IPS DF 6.9 (cell line): ENCODE measurements at regions not wholly inside any gene's neighbourhood (a gene's known extent, or its start where the extent isn't known, plus 50 kb on each side); places are given as distances from the start of the nearest gene placed in this dataset.
A peak's percentile ranks its signal among the peaks of the same experiment; 100 is the strongest.
"Not testable (repeated sequence)": the region's sequence is repeated elsewhere in the genome, so short reads cannot be mapped to it uniquely, and the experiment has no call there.

ENCODE experiments used
- DNase-seq: peaks from one replicate; pipeline ENCODE4 v3.0.0-alpha.2; 2013; ENCODE audit warnings: low read depth, low spot score
- H3K27ac ChIP-seq: one replicate; pipeline ENCODE4 v1.5.1; 2013; ENCODE audit warnings: low read length, control low read depth
- H3K27me3 ChIP-seq: 2 replicates; pipeline ENCODE4 v1.6.1; 2013; ENCODE audit warnings: mild to moderate bottlenecking, low read length; ENCODE audit not compliant: control insufficient read depth, insufficient read depth
- H3K36me3 ChIP-seq: 2 replicates; pipeline ENCODE4 v1.6.1; 2013; ENCODE audit warnings: low read length; ENCODE audit not compliant: control insufficient read depth, insufficient read depth
- H3K4me1 ChIP-seq: 2 replicates; pipeline ENCODE4 v1.6.1; 2013; ENCODE audit warnings: low read length; ENCODE audit not compliant: control insufficient read depth, insufficient read depth
- H3K4me3 ChIP-seq: 2 replicates; pipeline ENCODE4 v1.5.1; 2013; ENCODE audit warnings: mild to moderate bottlenecking, low read length
- H3K9me3 ChIP-seq: 2 replicates; pipeline ENCODE4 v1.6.1; 2013; ENCODE audit warnings: low read length, inconsistent platforms; ENCODE audit not compliant: control insufficient read depth, insufficient read depth
- WGBS: extraction: QIAGEN DNeasy Blood & Tissue Kit; methylation state at CpG from one replicate; pipeline ENCODE4 v1.1.7; 2013; ENCODE audit warnings: mixed read lengths, missing lambda C conversion rate; ENCODE audit not compliant: insufficient read length, insufficient coverage; 5-methylcytosine and 5-hydroxymethylcytosine counted together

- Histone ChIP-seq H3K27me3 (no peaks in the 10 kb centered on the region), H3K27ac (no peak overlapping the region), H3K4me1 (no peaks in the 10 kb centered on the region), H3K9me3 (no peaks in the 10 kb centered on the region), H3K36me3 (no peaks in the 10 kb centered on the region), H3K4me3 (no peak overlapping the region)
- no peak for DNase-seq
Measured at GRCh38 chrX:22859642-22860041, 140.1 kb upstream of the DDX53 start.

- not testable (repeated sequence) for H3K36me3 ChIP-seq, DNase-seq, H3K4me3 ChIP-seq, H3K9me3 ChIP-seq, H3K27ac ChIP-seq, H3K4me1 ChIP-seq, H3K27me3 ChIP-seq
- no CpG with 5 or more reads among the region's 5 CpGs for WGBS
Measured at GRCh38 chrX:22866801-22867200, 133.0 kb upstream of the DDX53 start.

DNA sequence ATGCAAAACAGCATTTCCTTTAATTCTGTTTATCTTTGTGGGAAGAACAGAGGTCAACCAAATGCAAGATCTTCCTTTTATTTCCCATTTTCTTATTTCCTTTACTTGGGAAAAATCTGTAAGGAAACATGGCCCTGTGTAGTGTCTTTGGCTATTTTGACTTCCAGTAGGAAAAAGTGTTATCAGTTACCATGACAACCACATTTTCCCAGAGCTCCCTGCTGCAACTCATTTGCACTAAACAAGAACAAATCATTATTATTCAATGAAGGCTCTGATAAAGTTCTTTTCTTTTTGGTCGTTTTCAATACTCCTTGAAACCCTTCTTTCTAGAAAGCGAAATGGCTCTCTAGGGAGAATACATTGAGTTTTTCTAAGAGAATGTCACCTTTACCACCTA is 117.2 kb upstream of the DDX53 start:
- no CpG with 5 or more reads among the region's 2 CpGs for WGBS
- no peaks in the 10 kb centered on the region for H3K27me3 ChIP-seq
- peak; percentile 2 for DNase-seq

DNA sequence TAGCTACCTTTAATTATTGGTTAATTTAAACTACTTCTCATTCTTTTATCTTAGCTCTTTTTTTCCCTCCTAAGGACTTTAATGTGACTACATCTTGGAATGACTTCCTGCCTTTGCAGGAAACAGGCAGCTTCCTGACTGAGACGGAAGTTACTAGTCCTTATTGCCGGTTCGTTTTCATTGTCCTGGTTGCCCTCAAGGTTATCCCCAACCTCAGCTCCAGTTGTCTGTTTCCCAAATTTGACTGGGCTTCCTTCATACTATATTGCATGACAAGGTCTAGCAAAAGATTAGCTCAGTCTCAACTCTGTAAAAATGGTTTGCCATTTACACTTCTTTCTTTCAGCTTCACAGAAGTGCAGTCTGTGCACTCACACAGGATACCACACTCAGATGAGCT is 109.9 kb upstream of the DDX53 start:
- Histone ChIP-seq H3K9me3 (no peaks in the 10 kb centered on the region), H3K36me3 (no peaks in the 10 kb centered on the region), H3K4me1 (no peaks in the 10 kb centered on the region), H3K4me3 (no peak overlapping the region), H3K27me3 (no peaks in the 10 kb centered on the region), H3K27ac (no peak overlapping the region)
- WGBS: no CpG with 5 or more reads among the region's 3 CpGs
- no peak for DNase-seq

More for the DNA sequence above, 117.2 kb upstream of the DDX53 start:
- Histone ChIP-seq H3K9me3 (no peaks in the 10 kb centered on the region), H3K4me1 (no peaks in the 10 kb centered on the region), H3K27ac (no peak overlapping the region), H3K4me3 (no peak overlapping the region), H3K36me3 (no peaks in the 10 kb centered on the region)

GRCh38 chrX:22912616-22913015 is 87.1 kb upstream of the DDX53 start:
- H3K27me3 ChIP-seq: no peaks in the 10 kb centered on the region

GRCh38 chrX:22922961-22923360 is 76.8 kb upstream of the DDX53 start:
- Histone ChIP-seq H3K27me3 (no peaks in the 10 kb centered on the region), H3K36me3 (no peaks in the 10 kb centered on the region), H3K4me3 (no peak overlapping the region), H3K27ac (no peak overlapping the region), H3K4me1 (peaks cover 1% of the 10 kb centered on the region; the same call in 1 of the 2 replicates), H3K9me3 (no peaks in the 10 kb centered on the region)
- no CpG with 5 or more reads among the region's 5 CpGs for WGBS
- no peak for DNase-seq

More at GRCh38 chrX:22912616-22913015, 87.1 kb upstream of the DDX53 start:
- no peak for DNase-seq
- Histone ChIP-seq H3K27ac (no peak overlapping the region), H3K4me1 (no peaks in the 10 kb centered on the region), H3K36me3 (no peaks in the 10 kb centered on the region), H3K9me3 (no peaks in the 10 kb centered on the region), H3K4me3 (no peak overlapping the region)
- WGBS: no CpG with 5 or more reads among the region's 3 CpGs

DNA sequence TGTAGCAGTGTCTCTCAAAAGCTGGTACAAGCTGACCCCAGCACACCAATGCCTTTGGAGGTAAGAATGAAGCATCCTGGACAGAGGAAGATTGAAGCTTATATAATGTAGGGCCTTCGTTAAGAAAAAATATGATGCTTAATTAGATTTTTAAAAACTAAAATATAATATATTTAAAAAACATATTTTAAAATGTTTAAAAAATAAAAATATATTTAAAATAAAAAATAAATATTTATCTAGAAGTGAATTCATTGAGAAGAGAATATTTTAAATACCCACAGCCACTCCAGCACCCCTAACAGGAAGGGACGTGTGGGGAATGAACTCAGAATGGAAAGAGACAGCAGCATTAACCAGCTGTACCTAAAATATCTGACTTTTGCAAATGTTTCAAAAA is 65.1 kb upstream of the DDX53 start:
- no peaks in the 10 kb centered on the region for H3K27me3 ChIP-seq
- H3K4me3 ChIP-seq: no peak overlapping the region
- no peaks in the 10 kb centered on the region for H3K4me1 ChIP-seq
- DNase-seq: no peak
- no peaks in the 10 kb centered on the region for H3K9me3 ChIP-seq
- no peaks in the 10 kb centered on the region for H3K36me3 ChIP-seq
- WGBS: no CpG with 5 or more reads among the region's 2 CpGs
- no peak overlapping the region for H3K27ac ChIP-seq

- no CpG with 5 or more reads among the region's 1 CpG for WGBS
- H3K27me3 ChIP-seq: no peaks in the 10 kb centered on the region
- DNase-seq: no peak
- H3K36me3 ChIP-seq: no peaks in the 10 kb centered on the region
- H3K9me3 ChIP-seq: no peaks in the 10 kb centered on the region
- H3K4me1 ChIP-seq: no peaks in the 10 kb centered on the region
- no peak overlapping the region for H3K27ac ChIP-seq
- H3K4me3 ChIP-seq: no peak overlapping the region
Measured at GRCh38 chrX:22944945-22945344, 54.8 kb upstream of the DDX53 start.
